T-helper 9 cell (primary cell): ENCODE measurements at regions not wholly inside any gene's neighbourhood (a gene's known extent, or its start where the extent isn't known, plus 50 kb on each side); places are given as distances from the start of the nearest gene placed in this dataset.

Source experiments
- DNase-seq: peaks from one replicate; pipeline ENCODE4 v3.0.0-alpha.2; 2020

DNA sequence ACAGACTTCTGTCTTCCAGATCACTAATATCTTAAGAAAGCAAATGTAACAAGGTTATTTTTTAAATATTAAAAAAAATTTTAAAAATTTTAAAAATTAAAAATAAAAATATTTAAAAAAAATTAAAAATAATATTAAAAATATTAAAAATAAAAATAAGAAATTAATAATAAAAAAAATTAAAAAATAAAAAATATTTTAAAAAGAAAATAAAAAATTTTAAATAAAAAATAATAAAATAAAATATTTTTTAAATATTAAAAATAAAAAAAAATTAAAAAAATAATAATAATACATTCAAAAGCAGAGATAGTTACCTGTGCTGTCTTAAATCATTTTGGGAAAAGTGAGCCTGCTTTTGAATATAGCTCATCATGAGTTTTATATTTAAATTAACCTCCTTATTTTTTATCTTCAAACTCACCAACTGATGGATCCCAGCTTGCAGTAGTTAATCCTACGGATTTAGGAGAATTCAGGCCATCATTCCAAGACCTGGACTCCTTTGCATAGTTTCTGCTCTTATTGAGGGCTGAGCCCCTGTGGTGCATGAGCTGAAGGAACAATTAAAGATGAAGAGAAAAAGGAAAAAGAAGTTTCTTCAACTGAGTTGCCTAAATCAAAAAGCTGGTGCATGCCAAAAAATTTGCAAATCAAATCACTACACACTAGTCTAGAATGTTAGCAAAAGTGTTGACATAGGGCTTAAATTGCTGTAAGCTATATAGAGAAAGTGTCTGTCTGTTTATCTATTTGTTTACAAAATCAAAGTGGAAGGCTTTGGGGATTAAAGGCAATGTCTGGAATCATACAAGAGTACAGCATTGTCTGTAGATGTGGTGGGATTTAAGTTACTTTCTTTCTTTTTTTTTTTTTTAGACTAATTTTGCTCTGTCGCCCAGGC is 50.5 kb upstream of the ZNF438 start:
- DNase-seq, result no peak

DNA sequence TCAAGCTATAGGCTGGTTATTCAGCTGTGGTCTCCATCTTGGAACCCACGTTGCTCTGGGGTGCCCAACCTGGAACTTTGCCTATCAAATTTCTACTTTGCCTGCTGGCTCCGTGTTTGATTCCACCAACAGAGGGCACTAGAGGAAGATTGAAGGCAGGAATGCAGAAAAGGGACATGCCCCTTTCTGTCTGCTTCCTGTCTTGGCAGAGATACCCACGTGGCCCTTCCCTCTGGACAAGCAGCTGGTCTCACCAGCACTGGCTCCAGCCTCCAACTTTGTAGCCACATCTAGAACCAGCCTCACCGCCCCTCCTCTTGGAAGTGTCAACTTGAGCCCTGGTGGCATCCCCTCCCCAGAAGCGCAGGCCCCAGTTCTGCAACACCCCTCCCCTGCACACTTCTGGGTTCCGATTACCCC is 52.1 kb upstream of the ZNF438 start:
- DNase-seq, result peak; percentile 18

GRCh38 chr10:31087011-31087410 is 55.3 kb upstream of the ZNF438 start:
- DNase-seq, result no peak

GRCh38 chr10:31087851-31088250 is 56.2 kb upstream of the ZNF438 start:
- DNase-seq, result no peak

- no peak for DNase-seq
Observed at GRCh38 chr10:31090894-31091607, 59.4 kb upstream of the ZNF438 start.

GRCh38 chr10:31095677-31096560 is 64.3 kb upstream of the ZNF438 start:
- DNase-seq, result no peak

GRCh38 chr10:31098046-31098445 is 66.4 kb upstream of the ZNF438 start:
- no peak for DNase-seq

- DNase-seq, result no peak
Observed at GRCh38 chr10:31099094-31099493, 67.4 kb upstream of the ZNF438 start.

DNA sequence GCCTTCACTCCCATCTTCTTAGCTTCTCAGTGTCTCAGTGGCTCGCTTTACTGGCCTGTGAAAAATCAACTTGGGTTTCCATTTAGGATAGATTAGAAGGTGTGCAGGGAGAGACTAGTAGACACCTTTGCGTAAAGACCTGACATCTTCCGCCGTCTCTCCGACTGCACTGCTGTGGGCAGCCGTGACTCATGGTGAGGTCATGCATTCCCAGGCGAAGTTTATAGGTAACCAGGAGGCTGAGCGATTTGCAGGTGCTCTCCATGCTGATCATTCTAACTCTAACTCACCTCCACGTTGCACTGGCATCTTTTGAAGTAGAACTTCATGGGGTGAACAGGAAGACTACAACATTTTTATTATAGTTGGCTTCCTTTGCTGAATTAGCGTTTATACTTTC is 68.0 kb upstream of the ZNF438 start:
- no peak for DNase-seq

DNA sequence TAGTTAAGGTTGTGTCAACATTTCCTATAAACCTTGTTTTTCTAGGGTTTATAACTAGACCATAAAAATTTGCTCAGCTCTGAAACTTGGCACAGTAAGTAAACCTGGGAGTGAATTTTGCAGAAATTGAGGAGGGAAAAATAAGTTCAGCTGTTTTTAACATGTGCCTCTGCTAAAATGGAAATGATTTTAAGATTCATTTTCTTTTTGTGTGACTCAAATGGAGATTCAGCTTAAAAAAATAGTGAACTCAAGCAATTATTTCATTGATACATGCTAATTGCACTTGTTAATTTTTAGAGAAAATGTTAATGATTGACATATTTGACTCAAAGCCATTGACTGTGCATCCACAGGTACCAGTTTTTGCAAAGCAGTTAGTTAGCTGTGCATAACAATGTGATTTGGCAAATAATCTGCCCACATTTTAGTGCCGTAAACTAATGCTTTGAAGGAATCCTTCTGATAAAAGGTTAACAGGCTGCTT is 68.5 kb upstream of the ZNF438 start:
- DNase-seq, result no peak

DNA sequence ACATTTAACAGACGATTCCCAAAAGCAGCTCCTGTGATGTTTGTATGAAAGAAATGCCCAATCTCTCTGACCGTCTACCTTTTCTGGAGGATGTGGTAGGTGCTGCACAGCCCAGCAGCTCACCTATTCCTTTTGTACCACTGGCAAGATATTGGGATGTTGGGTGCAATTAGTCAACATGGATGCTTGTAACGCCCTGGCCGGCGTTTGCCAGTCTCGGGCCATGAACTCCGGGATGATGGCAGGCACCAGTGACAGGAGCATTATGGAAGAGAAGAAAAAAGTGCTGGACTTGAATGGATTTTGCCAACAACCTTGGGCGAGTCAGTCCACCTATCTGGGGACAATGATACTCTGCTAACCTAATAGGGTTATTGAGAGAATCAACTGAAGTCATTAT is 69.0 kb upstream of the ZNF438 start:
- DNase-seq, result no peak

GRCh38 chr10:31101123-31101522 is 69.5 kb upstream of the ZNF438 start:
- DNase-seq, result no peak

GRCh38 chr10:31102421-31102820 is 70.8 kb upstream of the ZNF438 start:
- DNase-seq, result no peak

- DNase-seq, result no peak
Observed at GRCh38 chr10:31103112-31103511, 71.4 kb upstream of the ZNF438 start.

DNA sequence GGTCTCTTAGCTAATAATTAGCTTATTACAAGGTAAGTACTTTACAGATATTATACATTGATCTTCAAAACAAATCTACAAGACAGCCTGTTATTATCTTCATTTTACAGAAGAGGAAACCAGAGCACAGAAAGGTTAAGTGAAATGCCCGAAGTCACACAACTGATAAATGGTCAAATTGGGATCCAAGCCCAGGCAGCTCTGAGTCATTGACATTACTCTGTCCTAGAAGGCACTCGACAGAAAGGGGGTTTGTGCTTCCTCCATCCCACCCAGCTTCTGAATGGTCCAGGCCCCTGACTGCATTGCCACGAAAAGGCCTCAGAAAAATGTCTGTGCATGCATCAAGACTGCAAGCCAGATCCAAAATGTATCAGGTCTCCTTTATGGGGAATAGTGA is 81.3 kb upstream of the ZNF438 start:
- no peak for DNase-seq

DNA sequence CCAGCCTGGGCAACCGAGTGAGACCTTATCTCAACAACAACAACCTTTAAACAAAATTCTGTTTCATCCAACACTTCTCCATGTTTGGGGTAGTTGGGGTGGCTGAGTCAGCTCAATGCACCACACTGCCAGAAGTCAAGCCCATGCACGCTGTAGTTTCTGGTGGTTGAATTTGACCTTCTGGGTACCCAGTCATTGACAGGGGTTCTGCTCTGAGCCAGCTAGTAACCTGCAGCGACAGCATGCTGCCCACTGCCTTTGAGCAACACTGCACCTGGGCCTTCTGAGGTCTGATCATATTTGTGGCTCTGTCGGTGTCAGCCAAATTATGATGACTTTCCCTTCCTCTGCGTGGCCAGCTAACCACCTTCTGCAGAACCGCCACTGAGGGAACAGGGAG is 84.6 kb upstream of the ZNF438 start:
- DNase-seq, result no peak

GRCh38 chr10:31118556-31118955 is 86.9 kb upstream of the ZNF438 start:
- no peak for DNase-seq

GRCh38 chr10:31120392-31120791 is 88.7 kb upstream of the ZNF438 start:
- no peak for DNase-seq

- DNase-seq, result no peak
Observed at GRCh38 chr10:31120961-31121685, 89.5 kb upstream of the ZNF438 start.

DNA sequence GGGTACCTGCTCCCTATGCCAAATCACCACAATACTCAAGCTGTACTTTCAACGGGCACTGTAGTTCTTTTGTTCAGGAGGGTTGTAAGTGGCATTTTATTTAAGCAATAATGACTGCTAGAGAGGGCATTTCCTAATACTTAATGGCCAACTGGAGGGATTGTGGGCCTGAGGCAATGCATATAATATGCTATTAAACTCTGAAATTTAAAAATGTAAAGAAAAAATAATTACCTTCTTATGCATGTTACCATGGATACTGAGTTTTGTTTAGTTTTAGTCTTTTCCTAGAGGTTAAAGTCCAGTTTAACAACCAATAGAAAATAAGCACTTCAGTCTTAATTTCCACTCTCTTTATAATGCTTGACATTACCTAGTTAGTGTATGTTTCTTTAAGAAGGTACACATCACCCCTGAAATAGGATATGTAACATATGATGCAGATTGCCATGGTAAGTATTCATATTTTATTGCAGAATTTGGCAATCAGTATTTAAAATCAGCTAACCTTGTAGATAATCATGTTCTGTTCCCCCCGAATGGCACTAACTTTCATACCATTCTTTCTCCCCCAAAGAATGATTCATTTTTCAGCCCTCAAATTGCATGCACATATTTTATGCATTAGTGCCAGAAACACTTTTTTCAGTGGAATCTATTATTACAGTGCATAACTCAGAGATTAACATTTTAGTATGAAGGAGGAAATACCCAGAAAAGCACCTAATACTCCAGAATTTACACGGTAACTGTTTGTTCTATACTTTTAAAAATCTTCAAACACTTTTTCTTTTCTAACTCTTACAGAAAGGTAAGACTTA is 90.3 kb upstream of the ZNF438 start:
- DNase-seq, result no peak

DNA sequence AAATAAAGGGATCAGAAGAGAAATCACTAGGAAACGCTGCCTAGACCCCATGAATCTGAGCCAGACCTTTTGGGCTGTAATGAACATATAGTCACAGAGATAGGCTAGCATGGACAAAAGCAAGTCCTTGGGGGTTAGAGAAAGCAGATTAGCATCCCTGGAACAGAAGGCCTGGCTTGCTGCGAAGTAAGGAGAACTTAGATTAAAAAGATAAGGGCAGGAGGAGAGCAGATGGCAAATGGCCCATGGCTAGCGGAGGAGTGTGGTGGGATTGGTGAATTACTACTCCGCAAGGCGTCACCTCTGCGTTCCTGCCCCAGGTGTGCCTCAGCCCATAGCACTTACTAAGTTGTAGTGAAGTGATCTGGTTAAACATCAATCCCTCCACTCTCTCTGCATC is 92.3 kb upstream of the ZNF438 start:
- DNase-seq, result no peak
